Heart left ventricle (tissue), 16 donors: ENCODE measurements at regions not wholly inside any gene's neighbourhood (a gene's known extent, or its start where the extent isn't known, plus 50 kb on each side); places are given as distances from the start of the nearest gene placed in this dataset.
A peak's percentile ranks its signal among the peaks of the same experiment; 100 is the strongest.

Experiments
- ATAC-seq, 4 donors: fragments of 200-7000 bp; cut with Tn5 transposase; one replicate each; pipeline ENCODE4 v1.9.1; 2020 to 2022; ENCODE audit warnings: moderate library complexity in 4 of 4, mild to moderate bottlenecking in 3 of 4, moderate number of reproducible peaks in 1 of 4
- DNase-seq, 5 donors: peaks; one replicate each; pipeline ENCODE4 v3.0.0-alpha.2; 2020
- H3K27ac ChIP-seq, 12 donors: fragments of 200-600 bp; sonication (generic) in 4 of 12; one replicate each; pipeline versions ENCODE4 v1.5.0 to v1.8.0; 2016 to 2022; ENCODE audit warnings: mild to moderate bottlenecking in 2 of 12
- H3K27me3 ChIP-seq, 9 donors: fragments of 200-600 bp; sonication (generic) in 2 of 9; one replicate each; pipeline versions ENCODE4 v1.5.1 to v1.8.0; 2016 to 2022; ENCODE audit warnings: mild to moderate bottlenecking in 3 of 9
- H3K36me3 ChIP-seq, 9 donors: fragments of 200-600 bp; sonication (generic) in 2 of 9; one replicate each; pipeline versions ENCODE4 v1.5.0 to v1.8.0; 2018 to 2022; ENCODE audit warnings: mild to moderate bottlenecking in 2 of 9
- H3K4me1 ChIP-seq, 12 donors: fragments of 200-600 bp; sonication (generic) in 4 of 12; one replicate each; pipeline versions ENCODE4 v1.5.0 to v1.8.0; 2016 to 2022; ENCODE audit warnings: mild to moderate bottlenecking in 3 of 12
- H3K4me3 ChIP-seq, 12 donors: fragments of 200-600 bp; sonication (generic) in 4 of 12; one replicate each; pipeline versions ENCODE4 v1.5.0 to v1.8.0; 2017 to 2022; ENCODE audit warnings: mild to moderate bottlenecking in 9 of 12, moderate library complexity in 4 of 12
- H3K9me3 ChIP-seq, 12 donors: fragments of 200-600 bp; sonication (generic) in 4 of 12; one replicate each; pipeline versions ENCODE4 v1.5.0 to v1.8.0; 2016 to 2022; ENCODE audit warnings: mild to moderate bottlenecking in 1 of 12
- POLR2A ChIP-seq, 2 donors: fragments of 450-650 bp; IDR thresholded peaks; one replicate each; pipeline ENCODE4 v1.6.1; 2017; ENCODE audit warnings: antibody characterized with exemption in 2 of 2, mild to moderate bottlenecking in 2 of 2, moderate library complexity in 2 of 2
- WGBS, 4 donors: extraction: QIAGEN DNeasy Blood & Tissue Kit in 2 of 4; methylation state at CpG; one replicate each; pipeline versions ENCODE4 v1.1.5 to v1.1.7; 2013 to 2018; 5-methylcytosine and 5-hydroxymethylcytosine counted together
- intact Hi-C, 10 donors: fragments of 100-400 bp; cut with DNase I; formaldehyde crosslinking; loops; one replicate each; pipeline versions ENCODE4 v1.11.1 to v1.14.2; 2022
- TF ChIP-seq, protein P1 (sequence below), 12 donors: fragments of 200-600 bp; sonication (generic) in 4 of 12; IDR thresholded peaks; one replicate each; pipeline versions ENCODE4 v1.5.0 to v1.8.0; 2018 to 2022; ENCODE audit warnings: antibody characterized with exemption in 12 of 12, mild to moderate bottlenecking in 5 of 12
- donor health status: ischemic (EF 13 %, LVEDD 7.1; RV severe dilation, severe dysfunction).
- donor health status: healthy with polysubstance abuse.
- donor health status: DM: no; HTN: yes; CAD: no.
- donor health status: DM: no; HTN: no; CAD: no.
- donor health status: ischemic (EF 25% LVEDD 6.9; RV normal size, moderate dysfunction).
- donor health status: ischemic (EF 25% LVEDD 5.7; RV mildly dilated, moderate dysfunction).
- donor health status: healthy.
- donor health status: DM: yes; HTN: yes; CAD: no.
- donor health status: ischemic (EF 35%, LVEDD 5.7; RV mildly dilated, moderate dysfunction).
- donor health status: nonischemic (EF 11% LVEDD 7.7; RV severe dilation, severe dysfunction).
- donor health status: DM: yes; HTN: yes; CAD: no.
- donor health status: PGD.
- donor health status: ischemic (EF 29% LVEDD 5.4; RV normal size, mild dysfunction).
- donor health status: nonischemic (EF 23%, LVEDD 6.1; RV moderate dilation, normal function).

- no peak for ATAC-seq
- TF ChIP-seq POLR2A (IDR thresholded peaks at IDR 0.05), result no peak
- TF ChIP-seq, protein P1, sequence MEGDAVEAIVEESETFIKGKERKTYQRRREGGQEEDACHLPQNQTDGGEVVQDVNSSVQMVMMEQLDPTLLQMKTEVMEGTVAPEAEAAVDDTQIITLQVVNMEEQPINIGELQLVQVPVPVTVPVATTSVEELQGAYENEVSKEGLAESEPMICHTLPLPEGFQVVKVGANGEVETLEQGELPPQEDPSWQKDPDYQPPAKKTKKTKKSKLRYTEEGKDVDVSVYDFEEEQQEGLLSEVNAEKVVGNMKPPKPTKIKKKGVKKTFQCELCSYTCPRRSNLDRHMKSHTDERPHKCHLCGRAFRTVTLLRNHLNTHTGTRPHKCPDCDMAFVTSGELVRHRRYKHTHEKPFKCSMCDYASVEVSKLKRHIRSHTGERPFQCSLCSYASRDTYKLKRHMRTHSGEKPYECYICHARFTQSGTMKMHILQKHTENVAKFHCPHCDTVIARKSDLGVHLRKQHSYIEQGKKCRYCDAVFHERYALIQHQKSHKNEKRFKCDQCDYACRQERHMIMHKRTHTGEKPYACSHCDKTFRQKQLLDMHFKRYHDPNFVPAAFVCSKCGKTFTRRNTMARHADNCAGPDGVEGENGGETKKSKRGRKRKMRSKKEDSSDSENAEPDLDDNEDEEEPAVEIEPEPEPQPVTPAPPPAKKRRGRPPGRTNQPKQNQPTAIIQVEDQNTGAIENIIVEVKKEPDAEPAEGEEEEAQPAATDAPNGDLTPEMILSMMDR (IDR thresholded peaks at IDR 0.05), result no peak
Measured at GRCh38 chr13:24625870-24626849, 54.0 kb upstream of the ATP12A start.

DNA sequence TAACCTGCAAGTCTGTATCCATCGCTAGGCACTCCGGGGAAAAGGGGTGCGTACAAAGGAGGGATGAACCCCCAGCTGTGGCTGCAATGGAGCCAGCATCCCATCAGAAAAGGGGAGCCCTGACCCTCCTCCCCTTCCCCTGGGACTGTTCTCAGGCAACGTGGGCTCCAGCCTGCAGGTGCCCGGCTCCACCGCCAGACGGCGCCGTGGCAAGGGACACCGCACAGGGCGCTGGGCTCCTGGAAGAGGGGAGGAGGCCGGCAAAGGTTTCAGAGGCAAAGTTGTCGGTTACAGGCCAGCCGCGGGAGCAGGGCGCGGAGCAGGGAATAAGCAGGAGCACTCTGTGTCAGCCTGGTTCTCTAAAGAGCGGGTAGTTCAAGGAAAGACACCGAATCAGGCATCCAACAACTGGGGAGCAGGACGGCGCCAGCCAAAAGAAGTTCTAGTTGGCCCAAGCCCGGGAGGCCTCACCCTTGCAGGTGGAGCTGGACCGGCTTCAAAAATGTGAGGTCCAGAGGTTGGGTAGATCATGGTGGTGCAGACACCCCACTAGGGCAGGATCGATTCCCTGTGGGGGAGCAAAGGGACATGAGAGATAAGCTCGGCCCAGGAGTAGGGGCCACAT lies 53.0 kb upstream of the ATP12A start:
- DNase-seq (no peak), ATAC-seq (peak in 3 of 4 donors; percentile 50 to 56 (median 55))
- peaks cover 0 to 23% (median 0%) of the 10 kb centered on the region in 12 donors for H3K4me1 ChIP-seq
- intact Hi-C loops, result no loop called here
- TF ChIP-seq, protein P1 (IDR thresholded peaks at IDR 0.05), result peak in 10 of 12 donors; percentile 17 to 54 (median 40)
- no peak for TF ChIP-seq POLR2A (IDR thresholded peaks at IDR 0.05)
- H3K27me3 ChIP-seq, result no peaks in the 10 kb centered on the region
- WGBS, 4 donors, result 57 to 74% (median 58%) methylated on average over 24 to 25 of the region's 25 CpGs
- H3K9me3 ChIP-seq, result no peaks in the 10 kb centered on the region
- no peaks in the 10 kb centered on the region for H3K36me3 ChIP-seq
- no peak overlapping the region for H3K27ac ChIP-seq
- no peak overlapping the region for H3K4me3 ChIP-seq

More at GRCh38 chr13:24625870-24626849, 54.0 kb upstream of the ATP12A start:
- no peak for DNase-seq
- peak overlapping the region in 2 of 12 donors; percentile 11 to 78 for H3K27ac ChIP-seq
- no peak overlapping the region for H3K4me3 ChIP-seq
- no peaks in the 10 kb centered on the region for H3K36me3 ChIP-seq
- intact Hi-C loops, result no loop called here
- H3K4me1 ChIP-seq, result peaks cover 0 to 23% (median 0%) of the 10 kb centered on the region in 12 donors
- no peaks in the 10 kb centered on the region for H3K9me3 ChIP-seq
- H3K27me3 ChIP-seq, result no peaks in the 10 kb centered on the region
- WGBS, 4 donors, result 89 to 95% (median 90%) methylated on average over 9 of the region's 9 CpGs

DNA sequence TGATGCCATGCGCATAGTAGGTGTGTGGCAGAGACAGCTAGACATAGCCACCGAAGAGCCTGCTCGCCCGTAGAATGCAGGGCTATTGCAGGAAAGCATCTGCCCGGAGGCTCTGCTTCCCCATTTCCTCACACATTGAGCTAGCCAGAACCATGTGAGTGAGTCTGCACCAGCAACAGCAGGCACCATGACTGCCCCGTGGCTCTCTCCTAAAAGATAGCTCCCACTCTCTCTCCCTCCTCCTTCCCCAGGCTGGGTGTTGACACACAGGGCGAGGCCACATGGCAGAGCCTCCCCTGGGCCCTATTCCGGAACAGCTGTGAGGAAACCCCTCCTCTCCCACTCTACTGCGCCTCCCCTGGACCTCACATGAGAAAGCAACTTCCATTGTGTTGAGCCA lies 52.3 kb upstream of the ATP12A start:
- ATAC-seq, result peak in 2 of 4 donors; percentile 22 to 51
- H3K4me1 ChIP-seq, result peaks cover 0 to 23% (median 0%) of the 10 kb centered on the region in 12 donors
- no peak overlapping the region for H3K27ac ChIP-seq
- H3K9me3 ChIP-seq, result no peaks in the 10 kb centered on the region
- no peak overlapping the region for H3K4me3 ChIP-seq
- no peaks in the 10 kb centered on the region for H3K36me3 ChIP-seq
- 59 to 72% (median 65%) methylated on average over 6 to 9 of the region's 9 CpGs for WGBS, 4 donors
- DNase-seq, result no peak
- H3K27me3 ChIP-seq, result no peaks in the 10 kb centered on the region
- TF ChIP-seq POLR2A (IDR thresholded peaks at IDR 0.05), result no peak
- TF ChIP-seq, protein P1 (IDR thresholded peaks at IDR 0.05), result no peak
- intact Hi-C loops, result no loop called here

DNA sequence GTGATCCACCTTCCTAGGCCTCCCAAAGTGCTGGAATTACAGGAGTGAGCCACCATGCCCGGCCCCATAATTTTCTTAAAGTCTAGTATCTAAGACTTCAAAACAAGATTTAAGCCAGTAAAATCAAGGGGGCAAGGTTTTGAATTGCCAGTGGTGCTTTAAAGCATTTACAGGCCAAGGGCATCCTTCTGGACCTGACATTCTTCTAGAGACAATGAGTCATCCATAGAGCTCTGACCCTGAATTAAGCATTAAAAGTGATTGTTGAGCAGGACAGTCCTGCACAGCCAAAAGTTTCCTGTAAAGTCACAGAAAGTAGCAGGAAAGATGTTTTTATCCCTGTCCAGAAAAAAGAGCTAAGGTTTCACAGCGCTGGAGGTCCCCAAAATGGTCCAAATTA lies 50.9 kb upstream of the ATP12A start:
- Histone ChIP-seq H3K36me3 (no peaks in the 10 kb centered on the region), H3K27me3 (no peaks in the 10 kb centered on the region), H3K9me3 (no peaks in the 10 kb centered on the region), H3K4me1 (peaks cover 0 to 23% (median 0%) of the 10 kb centered on the region in 12 donors), H3K4me3 (no peak overlapping the region), H3K27ac (no peak overlapping the region)
- ATAC-seq (no peak), DNase-seq (no peak)
- intact Hi-C loops, result no loop called here
- TF ChIP-seq, protein P1 (IDR thresholded peaks at IDR 0.05), result no peak
- TF ChIP-seq POLR2A (IDR thresholded peaks at IDR 0.05), result no peak
- 96 to 98% (median 97%) methylated on average over 2 of the region's 2 CpGs for WGBS, 4 donors
